ENCODE measurements at regions not wholly inside any gene's neighbourhood (a gene's known extent, or its start where the extent isn't known, plus 50 kb on each side); places are given as distances from the start of the nearest gene placed in this dataset.

GRCh38 chr1:56268519-56269140, 310.7 kb downstream of the PLPP3 start:
- Histone ChIP-seq H3K27ac (replicated peaks) (no peak overlapping the region), H3K27me3 (ENCODE audit: insufficient read depth, poor library complexity, severe bottlenecking) (no peaks in the 10 kb centered on the region), H3K4me3 (replicated peaks; ENCODE audit: insufficient read depth, low read length) (no peak overlapping the region)
- TF ChIP-seq POLR2AphosphoS5 (IDR thresholded peaks at IDR 0.05; ENCODE audit: low read depth) (no peak), GABPA (IDR thresholded peaks at IDR 0.05; ENCODE audit: low read depth) (no peak), CTCF (IDR thresholded peaks at IDR 0.05; ENCODE audit: insufficient read depth, low read length) (no peak), SPI1 (IDR thresholded peaks at IDR 0.05; ENCODE audit: borderline replicate concordance, low read depth) (no peak), REST (IDR thresholded peaks at IDR 0.05; ENCODE audit: insufficient replicate concordance, low read depth) (no peak)
- DNase-seq (ENCODE audit: low read depth in 1 of 2, low spot score in 1 of 2) = no peak

GRCh38 chr1:56267611-56268010, 311.8 kb downstream of the PLPP3 start:
- no peaks in the 10 kb centered on the region for H3K27me3 ChIP-seq (ENCODE audit: insufficient read depth, poor library complexity, severe bottlenecking)
- TF ChIP-seq CTCF (IDR thresholded peaks at IDR 0.05; ENCODE audit: insufficient read depth, low read length) = no peak
- no peak for TF ChIP-seq SPI1 (IDR thresholded peaks at IDR 0.05; ENCODE audit: borderline replicate concordance, low read depth)
- no peak for TF ChIP-seq POLR2AphosphoS5 (IDR thresholded peaks at IDR 0.05; ENCODE audit: low read depth)
- TF ChIP-seq GABPA (IDR thresholded peaks at IDR 0.05; ENCODE audit: low read depth) = no peak
- TF ChIP-seq REST (IDR thresholded peaks at IDR 0.05; ENCODE audit: insufficient replicate concordance, low read depth) = no peak
- no peak overlapping the region for H3K27ac ChIP-seq (replicated peaks)
- no peak overlapping the region for H3K4me3 ChIP-seq (replicated peaks; ENCODE audit: insufficient read depth, low read length)
- DNase-seq (ENCODE audit: low read depth in 1 of 2, low spot score in 1 of 2) = no peak

- H3K27me3 ChIP-seq (ENCODE audit: insufficient read depth, poor library complexity, severe bottlenecking) = no peaks in the 10 kb centered on the region
- TF ChIP-seq CTCF (IDR thresholded peaks at IDR 0.05; ENCODE audit: insufficient read depth, low read length) (no peak), SPI1 (IDR thresholded peaks at IDR 0.05; ENCODE audit: borderline replicate concordance, low read depth) (no peak)
- no peak overlapping the region for H3K27ac ChIP-seq (replicated peaks)
- DNase-seq (ENCODE audit: low read depth in 1 of 2, low spot score in 1 of 2) = no peak
- H3K4me3 ChIP-seq (replicated peaks; ENCODE audit: insufficient read depth, low read length) = no peak overlapping the region
These were observed 313.0 kb downstream of the PLPP3 start for GRCh38 chr1:56266359-56266758.

GRCh38 chr1:56265216-56265615, 314.1 kb downstream of the PLPP3 start:
- no peak for TF ChIP-seq REST (IDR thresholded peaks at IDR 0.05; ENCODE audit: insufficient replicate concordance, low read depth)
- peak; percentile 34; the same call in 1 of the 2 replicates for TF ChIP-seq SPI1 (IDR thresholded peaks at IDR 0.05; ENCODE audit: borderline replicate concordance, low read depth)
- DNase-seq (ENCODE audit: low read depth in 1 of 2, low spot score in 1 of 2) = no peak
- no peak overlapping the region for H3K4me3 ChIP-seq (replicated peaks; ENCODE audit: insufficient read depth, low read length)
- no peak overlapping the region for H3K27ac ChIP-seq (replicated peaks)
- H3K27me3 ChIP-seq (ENCODE audit: insufficient read depth, poor library complexity, severe bottlenecking) = no peaks in the 10 kb centered on the region
